H1 (cell line): ENCODE measurements at regions not wholly inside any gene's neighbourhood (a gene's known extent, or its start where the extent isn't known, plus 50 kb on each side); places are given as distances from the start of the nearest gene placed in this dataset.

Experiments used
- EZH2 ChIP-seq: fragments of 200-600 bp; sonication (generic); IDR thresholded peaks from 2 replicates; pipeline ENCODE4 v1.7.1; 2012; ENCODE audit warnings: low read depth, mild to moderate bottlenecking, moderate library complexity, low read length, inconsistent platforms; ENCODE audit not compliant: severe bottlenecking
- JUN ChIP-seq: IDR thresholded peaks from 2 replicates; pipeline ENCODE4 v1.6.1; 2011; ENCODE audit warnings: low read depth, mild to moderate bottlenecking, improper control_type of control experiment, low read length
- TF ChIP-seq, protein P1 (sequence below), 3 experiments: IDR thresholded peaks; 1 replicate in 2 of 3; 2 replicates in 1 of 3; pipeline versions ENCODE4 v1.5.1 to v1.6.1; 2011; ENCODE audit warnings: low read length in 3 of 3, mild to moderate bottlenecking in 3 of 3, inconsistent platforms in 2 of 3, low read depth in 1 of 3, moderate library complexity in 1 of 3; ENCODE audit not compliant: insufficient read depth in 1 of 3; ENCODE audit errors: control extremely low read depth in 1 of 3

DNA sequence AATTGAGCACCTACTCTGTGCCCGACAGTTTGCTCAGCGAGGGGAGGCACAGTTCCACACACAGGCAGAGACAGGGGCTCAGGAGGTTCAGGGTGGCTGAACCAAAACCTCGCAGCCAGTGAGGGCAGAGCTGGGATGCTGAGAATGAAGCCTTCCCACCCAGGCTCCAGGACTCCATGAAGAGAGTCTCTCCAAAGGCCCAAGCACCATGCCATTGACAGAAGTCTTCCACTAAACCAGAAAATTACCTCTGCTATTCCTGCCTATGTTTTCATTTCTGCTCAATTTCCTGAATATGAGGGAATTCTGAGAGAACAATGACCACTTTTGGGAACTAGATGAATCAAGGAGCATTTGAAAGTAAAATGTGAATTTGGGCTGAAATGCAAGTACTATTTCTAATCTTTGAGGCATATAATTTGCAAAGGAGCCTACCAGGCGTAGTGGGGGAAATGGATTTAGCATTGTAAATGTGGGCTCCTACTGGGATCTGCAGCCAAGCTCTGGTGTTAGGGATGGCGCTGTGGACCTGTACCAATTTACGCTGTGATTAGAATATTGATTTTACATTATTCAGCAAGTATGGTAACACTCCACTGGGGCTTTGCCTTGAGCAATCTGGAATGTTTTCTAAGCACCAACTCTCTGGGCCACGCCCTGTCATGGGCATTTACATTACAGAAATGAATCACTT is 91.9 kb downstream of the DRD1 start:
- TF ChIP-seq, protein P1, sequence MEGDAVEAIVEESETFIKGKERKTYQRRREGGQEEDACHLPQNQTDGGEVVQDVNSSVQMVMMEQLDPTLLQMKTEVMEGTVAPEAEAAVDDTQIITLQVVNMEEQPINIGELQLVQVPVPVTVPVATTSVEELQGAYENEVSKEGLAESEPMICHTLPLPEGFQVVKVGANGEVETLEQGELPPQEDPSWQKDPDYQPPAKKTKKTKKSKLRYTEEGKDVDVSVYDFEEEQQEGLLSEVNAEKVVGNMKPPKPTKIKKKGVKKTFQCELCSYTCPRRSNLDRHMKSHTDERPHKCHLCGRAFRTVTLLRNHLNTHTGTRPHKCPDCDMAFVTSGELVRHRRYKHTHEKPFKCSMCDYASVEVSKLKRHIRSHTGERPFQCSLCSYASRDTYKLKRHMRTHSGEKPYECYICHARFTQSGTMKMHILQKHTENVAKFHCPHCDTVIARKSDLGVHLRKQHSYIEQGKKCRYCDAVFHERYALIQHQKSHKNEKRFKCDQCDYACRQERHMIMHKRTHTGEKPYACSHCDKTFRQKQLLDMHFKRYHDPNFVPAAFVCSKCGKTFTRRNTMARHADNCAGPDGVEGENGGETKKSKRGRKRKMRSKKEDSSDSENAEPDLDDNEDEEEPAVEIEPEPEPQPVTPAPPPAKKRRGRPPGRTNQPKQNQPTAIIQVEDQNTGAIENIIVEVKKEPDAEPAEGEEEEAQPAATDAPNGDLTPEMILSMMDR (IDR thresholded peaks at IDR 0.05; ENCODE audit: control extremely low read depth in 1 of 3, insufficient read depth in 1 of 3, low read depth in 1 of 3, low read length in 3 of 3): no peak
- TF ChIP-seq EZH2: no peak
- no peak for TF ChIP-seq JUN
